ENCODE measurements at regions not wholly inside any gene's neighbourhood (a gene's known extent, or its start where the extent isn't known, plus 50 kb on each side); places are given as distances from the start of the nearest gene placed in this dataset.

- Mint-ChIP-seq H3K4me3 (no peak overlapping the region), H3K27me3 (no peaks in the 10 kb centered on the region), H3K9me3 (no peaks in the 10 kb centered on the region), H3K4me1 (ENCODE audit: unreplicated experiment) (no peaks in the 10 kb centered on the region), H3K36me3 (no peaks in the 10 kb centered on the region), H3K27ac (no peak overlapping the region)
- TF ChIP-seq CTCF (conservative IDR thresholded peaks at IDR 0.05): no peak
- no peak for DNase-seq (ENCODE audit: extremely low spot score, unreplicated experiment)
These were observed 505.0 kb downstream of the ARAP2 start for GRCh38 chr4:35739308-35739707.

- peaks cover 4% of the 10 kb centered on the region for H3K9me3 Mint-ChIP-seq
- no peak overlapping the region for H3K27ac Mint-ChIP-seq
- no peaks in the 10 kb centered on the region for H3K27me3 Mint-ChIP-seq
- DNase-seq (ENCODE audit: extremely low spot score, unreplicated experiment): no peak
- peaks cover 4% of the 10 kb centered on the region for H3K4me1 Mint-ChIP-seq (ENCODE audit: unreplicated experiment)
- no peak for TF ChIP-seq CTCF (conservative IDR thresholded peaks at IDR 0.05)
- H3K36me3 Mint-ChIP-seq: no peaks in the 10 kb centered on the region
- no peak overlapping the region for H3K4me3 Mint-ChIP-seq
These were observed 490.3 kb downstream of the ARAP2 start for GRCh38 chr4:35754047-35754446.

- DNase-seq (ENCODE audit: extremely low spot score, unreplicated experiment): no peak
- H3K27me3 Mint-ChIP-seq: no peaks in the 10 kb centered on the region
- H3K4me3 Mint-ChIP-seq: no peak overlapping the region
- H3K27ac Mint-ChIP-seq: no peak overlapping the region
- TF ChIP-seq CTCF (conservative IDR thresholded peaks at IDR 0.05): no peak
- H3K9me3 Mint-ChIP-seq: peaks cover 10% of the 10 kb centered on the region
- H3K4me1 Mint-ChIP-seq (ENCODE audit: unreplicated experiment): peaks cover 4% of the 10 kb centered on the region
- no peaks in the 10 kb centered on the region for H3K36me3 Mint-ChIP-seq
These were observed 486.5 kb downstream of the ARAP2 start for GRCh38 chr4:35757836-35758235.

GRCh38 chr4:35760807-35761206 lies 483.5 kb downstream of the ARAP2 start:
- Mint-ChIP-seq H3K27me3 (no peaks in the 10 kb centered on the region), H3K9me3 (peaks cover 6% of the 10 kb centered on the region), H3K36me3 (no peaks in the 10 kb centered on the region), H3K4me3 (no peak overlapping the region), H3K27ac (no peak overlapping the region), H3K4me1 (ENCODE audit: unreplicated experiment) (peaks cover 4% of the 10 kb centered on the region)
- DNase-seq (ENCODE audit: extremely low spot score, unreplicated experiment): no peak
- TF ChIP-seq CTCF (conservative IDR thresholded peaks at IDR 0.05): no peak

- H3K27me3 Mint-ChIP-seq: no peaks in the 10 kb centered on the region
- H3K4me1 Mint-ChIP-seq (ENCODE audit: unreplicated experiment): no peaks in the 10 kb centered on the region
- H3K36me3 Mint-ChIP-seq: no peaks in the 10 kb centered on the region
- DNase-seq (ENCODE audit: extremely low spot score, unreplicated experiment): no peak
- H3K27ac Mint-ChIP-seq: no peak overlapping the region
- H3K4me3 Mint-ChIP-seq: no peak overlapping the region
- TF ChIP-seq CTCF (conservative IDR thresholded peaks at IDR 0.05): no peak
- H3K9me3 Mint-ChIP-seq: no peaks in the 10 kb centered on the region
These were observed 472.7 kb downstream of the ARAP2 start for GRCh38 chr4:35771571-35771970.

- Mint-ChIP-seq H3K27ac (no peak overlapping the region), H3K27me3 (no peaks in the 10 kb centered on the region), H3K4me1 (ENCODE audit: unreplicated experiment) (no peaks in the 10 kb centered on the region), H3K4me3 (no peak overlapping the region), H3K9me3 (no peaks in the 10 kb centered on the region), H3K36me3 (no peaks in the 10 kb centered on the region)
- no peak for DNase-seq (ENCODE audit: extremely low spot score, unreplicated experiment)
- TF ChIP-seq CTCF (conservative IDR thresholded peaks at IDR 0.05): no peak
These were observed 472.0 kb downstream of the ARAP2 start for GRCh38 chr4:35772291-35772690.

All from type B pancreatic cell (in vitro differentiated cells).